ENCODE measurements at regions not wholly inside any gene's neighbourhood (a gene's known extent, or its start where the extent isn't known, plus 50 kb on each side); places are given as distances from the start of the nearest gene placed in this dataset.

- TF ChIP-seq ZNF317 (CRISPR knock-in tag; IDR thresholded peaks at IDR 0.05; ENCODE audit: borderline replicate concordance, low read depth) (no peak), CTCF (IDR thresholded peaks at IDR 0.05) (no peak), RELA (CRISPR knock-in tag; IDR thresholded peaks at IDR 0.05; ENCODE audit: borderline replicate concordance) (no peak), ZNF232 (CRISPR knock-in tag; IDR thresholded peaks at IDR 0.05) (no peak)
Observed at GRCh38 chr3:168266335-168266734, 170.6 kb upstream of the GOLIM4 start.
